ENCODE measurements at regions not wholly inside any gene's neighbourhood (a gene's known extent, or its start where the extent isn't known, plus 50 kb on each side); places are given as distances from the start of the nearest gene placed in this dataset.

DNA sequence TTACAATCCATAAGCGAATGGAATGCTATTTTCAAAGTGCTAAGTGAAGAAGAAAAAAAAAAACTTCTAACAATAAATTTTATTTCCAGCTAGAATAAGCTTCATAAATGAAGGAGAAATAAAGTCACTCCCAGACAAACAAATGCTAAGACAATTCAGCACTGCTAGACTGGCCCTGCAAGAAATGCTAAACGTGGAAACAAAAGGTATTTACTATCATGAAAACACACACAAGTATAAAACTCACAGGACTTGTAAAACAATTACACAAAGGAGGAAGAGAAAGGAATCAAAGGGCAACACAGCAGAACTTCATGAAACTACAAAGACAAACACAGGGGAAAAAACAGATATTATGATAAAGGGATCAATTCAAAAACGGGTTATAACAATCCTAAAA, 85.8 kb upstream of the NELL2 start:
- DNase-seq = no peak

DNA sequence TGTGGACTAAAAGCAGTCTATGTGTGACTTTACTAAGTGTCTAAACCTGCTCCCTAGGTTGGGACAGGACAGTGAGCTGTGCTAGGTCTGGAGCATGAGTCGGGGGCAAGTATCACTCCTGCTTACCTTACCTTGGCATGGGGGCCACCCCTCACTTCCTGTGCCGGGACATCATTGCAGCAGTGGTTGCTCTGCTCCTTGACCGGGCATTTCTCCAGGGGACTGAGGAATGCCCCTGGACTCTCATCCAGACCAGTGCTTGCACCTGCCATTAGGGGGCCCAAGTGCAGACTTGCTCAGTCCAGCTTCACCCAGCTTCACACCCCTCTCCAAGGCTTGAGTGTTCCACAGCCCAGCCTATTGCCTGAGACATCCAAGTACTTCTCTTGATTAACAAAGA, 84.7 kb upstream of the NELL2 start:
- DNase-seq = no peak

GRCh38 chr12:44960423-44960822, 84.3 kb upstream of the NELL2 start:
- DNase-seq = no peak

DNA sequence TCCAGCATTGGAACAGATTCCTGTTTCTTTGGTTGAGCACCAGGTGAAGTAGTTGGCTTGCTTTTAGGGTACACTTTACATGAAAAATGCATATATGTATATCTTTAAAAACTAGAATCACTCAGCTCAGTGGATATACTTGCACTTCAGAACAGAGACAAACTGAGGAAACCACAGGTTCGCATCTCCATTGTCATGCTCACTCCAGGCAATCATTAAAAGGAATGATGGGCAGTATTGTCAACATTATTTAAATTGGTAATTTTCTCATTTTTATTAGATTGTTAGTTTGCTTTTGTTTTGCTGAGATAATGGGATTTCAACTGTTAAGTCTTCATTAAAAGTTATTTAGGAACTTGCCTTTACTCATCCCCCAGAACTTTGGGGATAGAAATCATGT, 71.0 kb upstream of the NELL2 start:
- DNase-seq = no peak

DNA sequence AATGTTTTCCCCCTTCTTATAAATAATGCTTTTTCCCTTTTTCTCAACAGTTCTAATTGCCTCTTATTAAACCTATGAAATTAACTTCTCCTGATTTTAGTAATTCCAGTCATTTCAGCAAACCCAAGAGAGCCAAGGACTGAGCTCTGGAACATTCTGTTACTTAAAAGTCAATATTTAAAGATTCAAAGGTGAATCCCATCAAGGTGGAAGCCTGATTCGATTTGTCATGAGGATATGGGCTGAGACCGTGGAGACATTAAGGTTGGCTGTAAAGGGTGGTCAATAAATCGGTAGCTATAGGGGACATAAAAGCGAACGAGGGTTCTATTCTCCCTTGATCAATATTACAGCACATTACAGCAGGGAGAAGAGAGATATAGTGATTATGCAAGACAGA, 66.6 kb upstream of the NELL2 start:
- DNase-seq = no peak

DNA sequence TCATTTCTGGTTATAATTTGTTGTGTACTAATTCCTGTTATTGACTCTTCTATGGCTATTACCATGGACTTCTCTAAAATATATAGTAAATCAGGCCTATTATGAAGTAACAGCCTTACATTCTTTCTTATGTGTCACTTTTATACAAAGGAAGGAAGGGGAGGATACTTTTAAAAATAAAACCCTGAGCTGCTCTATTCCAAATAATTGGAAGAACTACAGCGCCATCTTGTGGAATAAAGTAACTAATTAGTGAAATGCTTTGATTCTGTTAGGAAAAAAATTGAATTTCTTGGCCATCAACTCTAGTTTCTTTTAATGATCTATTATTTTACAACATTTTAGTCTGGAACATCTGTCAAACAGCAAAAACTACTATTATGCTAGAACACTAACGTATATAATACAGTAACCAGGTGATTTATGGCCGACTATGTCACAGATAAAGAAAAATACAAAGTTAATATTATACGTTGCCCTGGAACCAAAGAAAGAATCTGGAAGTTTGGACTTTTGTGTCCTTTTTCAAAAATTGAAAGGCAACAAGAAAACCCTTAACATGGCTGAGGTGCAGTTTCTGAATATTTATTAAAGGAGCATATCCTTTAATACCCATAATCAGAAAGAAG, 55.0 kb upstream of the NELL2 start:
- peak; percentile 85 to 91 for DNase-seq

DNA sequence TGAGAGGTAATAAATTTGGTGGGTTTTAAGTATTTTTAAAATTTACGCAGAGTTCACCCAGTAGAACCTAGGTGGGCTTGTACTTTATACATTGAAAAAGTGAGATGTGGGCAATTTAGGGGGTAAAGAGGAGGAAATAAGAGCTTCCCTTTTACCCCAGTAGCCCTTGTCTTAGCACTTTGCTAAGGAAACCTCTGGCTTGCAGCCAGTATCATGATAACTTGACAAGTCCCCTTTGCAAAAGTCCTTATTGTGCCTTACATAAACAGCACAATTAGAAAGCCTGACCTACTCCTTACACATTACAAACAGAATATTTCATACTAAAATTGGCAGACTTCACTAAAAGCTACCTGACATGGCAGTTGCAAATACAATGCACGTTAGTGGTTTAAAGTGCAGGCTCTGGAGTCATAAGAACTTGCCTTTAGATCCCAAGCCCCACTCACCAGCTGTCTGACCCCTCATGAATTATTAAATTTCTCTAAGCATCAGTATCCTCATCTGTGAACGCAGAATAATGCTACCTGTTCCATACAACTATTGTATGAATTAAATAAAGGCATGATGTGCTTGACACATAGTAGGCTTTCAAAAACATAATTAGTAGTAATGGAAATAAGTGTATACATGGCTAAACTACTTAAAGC, 53.2 kb upstream of the NELL2 start:
- peak; percentile 6 to 28 for DNase-seq
